GM12878 (cell line): ENCODE measurements at regions not wholly inside any gene's neighbourhood (a gene's known extent, or its start where the extent isn't known, plus 50 kb on each side); places are given as distances from the start of the nearest gene placed in this dataset.

Source experiments
- ATAC-seq: fragments of 200-7000 bp; cut with Tn5 transposase; 3 replicates; pipeline ENCODE4 v1.9.1; 2020; ENCODE audit warnings: mild to moderate bottlenecking, moderate library complexity
- BruUV-seq: library from RNA; stranded (reverse); fragments of 400-500 nt; replicated peaks from 2 replicates; lab custom pipeline; 2021; lab: Mats Ljungman, UMichigan
- CTCF ChIA-PET: fragments of 300-600 bp; sonication (Branson Sonifier 250); formaldehyde crosslinking; extraction: SDS; loops from one replicate; lab custom pipeline; 2021; ENCODE audit warnings: inconsistent platforms; lab: Yijun Ruan, JAX
- POLR2A ChIA-PET: fragments of 350-600 bp; formaldehyde crosslinking; extraction: SDS; loops from one replicate; lab custom pipeline; 2021; ENCODE audit warnings: inconsistent platforms; lab: Charles Lee
- RAD21 ChIA-PET: fragments of 300-600 bp; sonication (Branson Sonifier 250); formaldehyde crosslinking; loops from one replicate; lab custom pipeline; 2023; ENCODE audit warnings: antibody characterized with exemption; ENCODE audit not compliant: unreplicated experiment; lab: Charles Lee
- SMC1A ChIA-PET: fragments of 300-600 bp; sonication (Branson Sonifier 250); formaldehyde crosslinking; loops from one replicate; lab custom pipeline; 2023; ENCODE audit not compliant: unreplicated experiment, uncharacterized antibody; lab: Charles Lee
- DNase-seq: peaks from one replicate; pipeline ENCODE4 v3.0.0-alpha.2; 2011; ENCODE audit warnings: low read depth, low spot score
- FAIRE-seq: peaks from 3 replicates; lab custom pipeline; 2011; peaks lifted over from hg19 to GRCh38; lab: Jason Lieb, UNC
- H2AFZ ChIP-seq: 2 replicates; pipeline ENCODE4 v1.6.0; 2011; ENCODE audit warnings: low read depth, low read length, control low read depth; ENCODE audit not compliant: control insufficient read depth
- H3K27ac ChIP-seq: 2 replicates; pipeline ENCODE4 v1.5.1; 2011; ENCODE audit warnings: control low read depth; ENCODE audit not compliant: control insufficient read depth, insufficient read depth
- H3K27me3 ChIP-seq, 2 experiments: replicated peaks in 1 of 2; 2 replicates each; pipeline versions ENCODE4 v1.6.0 to v1.6.1; 2011; ENCODE audit warnings: low read length in 1 of 2; ENCODE audit not compliant: control insufficient read depth in 2 of 2, insufficient read depth in 2 of 2
- H3K36me3 ChIP-seq, 2 experiments: 2 replicates each; pipeline ENCODE4 v1.5.1; 2011; ENCODE audit warnings: low read length in 1 of 2; ENCODE audit not compliant: control insufficient read depth in 2 of 2, insufficient read depth in 2 of 2
- H3K4me1 ChIP-seq: 2 replicates; pipeline ENCODE4 v1.6.1; 2011; ENCODE audit warnings: mild to moderate bottlenecking, low read length, moderate library complexity, mixed read lengths; ENCODE audit not compliant: control insufficient read depth, insufficient read depth
- H3K4me2 ChIP-seq: 2 replicates; pipeline ENCODE4 v1.6.0; 2011; ENCODE audit warnings: control low read depth; ENCODE audit not compliant: control insufficient read depth, insufficient read depth
- H3K4me3 ChIP-seq: fragments of 200-600 bp; sonication (generic); 2 replicates; pipeline ENCODE4 v1.5.1; 2016
- H3K79me2 ChIP-seq: 2 replicates; pipeline ENCODE4 v1.6.0; 2011; ENCODE audit warnings: low read length; ENCODE audit not compliant: control insufficient read depth, insufficient read depth
- H3K9ac ChIP-seq: 2 replicates; pipeline ENCODE4 v1.8.0; 2011; ENCODE audit warnings: low read length, control low read depth, mixed read lengths; ENCODE audit not compliant: control insufficient read depth, insufficient read depth
- H3K9me3 ChIP-seq: replicated peaks from 3 replicates; pipeline ENCODE4 v1.5.1; 2011; ENCODE audit warnings: mild to moderate bottlenecking, low read length; ENCODE audit not compliant: control insufficient read depth, insufficient read depth
- H4K20me1 ChIP-seq: 2 replicates; pipeline ENCODE4 v1.6.0; 2011; ENCODE audit not compliant: control insufficient read depth, insufficient read depth
- BACH1 ChIP-seq: fragments of 450-650 bp; IDR thresholded peaks from 2 replicates; pipeline ENCODE4 v1.6.1; 2017; ENCODE audit warnings: mild to moderate bottlenecking, borderline replicate concordance
- DPF2 ChIP-seq: fragments of 450-650 bp; IDR thresholded peaks from 2 replicates; pipeline ENCODE4 v1.6.1; 2017; ENCODE audit warnings: mild to moderate bottlenecking
- MTA3 ChIP-seq: IDR thresholded peaks from 2 replicates; pipeline ENCODE4 v1.6.1; 2012; ENCODE audit warnings: low read length, inconsistent platforms, borderline replicate concordance
- NR2C1 ChIP-seq: fragments of 450-650 bp; IDR thresholded peaks from 2 replicates; pipeline ENCODE4 v1.6.1; 2017; ENCODE audit warnings: antibody characterized with exemption, mild to moderate bottlenecking, moderate library complexity
- POU2F2 ChIP-seq: IDR thresholded peaks from 3 replicates; pipeline ENCODE4 v1.6.1; 2011; ENCODE audit warnings: low read depth, mild to moderate bottlenecking, low read length, borderline replicate concordance
- SP1 ChIP-seq: IDR thresholded peaks from one replicate; pipeline ENCODE4 v1.6.1; 2011; ENCODE audit warnings: low read depth, low read length
- SPI1 ChIP-seq: IDR thresholded peaks from 2 replicates; pipeline ENCODE4 v1.6.1; 2011; ENCODE audit warnings: low read depth, mild to moderate bottlenecking, low read length, moderate library complexity, borderline replicate concordance; ENCODE audit not compliant: insufficient read depth
- STAT3 ChIP-seq: IDR thresholded peaks from 2 replicates; pipeline ENCODE4 v1.6.1; 2011; ENCODE audit warnings: low read depth, low read length, improper control_type of control experiment
- TCF7 ChIP-seq: IDR thresholded peaks from 2 replicates; pipeline ENCODE4 v1.6.1; 2014; ENCODE audit warnings: antibody characterized with exemption, borderline replicate concordance
- WGBS: methylation state at CpG from one replicate; pipeline ENCODE4 v1.1.6; 2016; ENCODE audit warnings: low lambda C conversion rate; ENCODE audit not compliant: insufficient replicate concordance, insufficient coverage; ENCODE audit errors: missing lambda C conversion rate; 5-methylcytosine and 5-hydroxymethylcytosine counted together
- in situ Hi-C: fragments of 300-500 bp; cut with MboI; formaldehyde crosslinking; loops from 9 replicates; pipeline ENCODE4 v1.14.3; 2018; ENCODE audit warnings: mixed read lengths
- intact Hi-C: fragments of 100-400 bp; cut with micrococcal nuclease; formaldehyde crosslinking; loops from one replicate; pipeline ENCODE4 v1.14.2; 2022; ENCODE audit not compliant: unreplicated experiment
- TF ChIP-seq, protein P1 (sequence below): fragments of 450-650 bp; conservative IDR thresholded peaks from 2 replicates; pipeline ENCODE4 v1.6.1; 2017; ENCODE audit warnings: mild to moderate bottlenecking, moderate library complexity
- TF ChIP-seq, protein P2 (sequence below): IDR thresholded peaks from 2 replicates; pipeline ENCODE4 v1.6.1; 2012; ENCODE audit warnings: mild to moderate bottlenecking, low read depth, low read length

GRCh38 chr2:16200554-16201193, 260.3 kb downstream of the MYCN start (continued):
- TF ChIP-seq STAT3 (no peak), SP1 (no peak), TCF7 (no peak), SPI1 (no peak), BACH1 (no peak), MTA3 (no peak), DPF2 (no peak)
- TF ChIP-seq, protein P1, sequence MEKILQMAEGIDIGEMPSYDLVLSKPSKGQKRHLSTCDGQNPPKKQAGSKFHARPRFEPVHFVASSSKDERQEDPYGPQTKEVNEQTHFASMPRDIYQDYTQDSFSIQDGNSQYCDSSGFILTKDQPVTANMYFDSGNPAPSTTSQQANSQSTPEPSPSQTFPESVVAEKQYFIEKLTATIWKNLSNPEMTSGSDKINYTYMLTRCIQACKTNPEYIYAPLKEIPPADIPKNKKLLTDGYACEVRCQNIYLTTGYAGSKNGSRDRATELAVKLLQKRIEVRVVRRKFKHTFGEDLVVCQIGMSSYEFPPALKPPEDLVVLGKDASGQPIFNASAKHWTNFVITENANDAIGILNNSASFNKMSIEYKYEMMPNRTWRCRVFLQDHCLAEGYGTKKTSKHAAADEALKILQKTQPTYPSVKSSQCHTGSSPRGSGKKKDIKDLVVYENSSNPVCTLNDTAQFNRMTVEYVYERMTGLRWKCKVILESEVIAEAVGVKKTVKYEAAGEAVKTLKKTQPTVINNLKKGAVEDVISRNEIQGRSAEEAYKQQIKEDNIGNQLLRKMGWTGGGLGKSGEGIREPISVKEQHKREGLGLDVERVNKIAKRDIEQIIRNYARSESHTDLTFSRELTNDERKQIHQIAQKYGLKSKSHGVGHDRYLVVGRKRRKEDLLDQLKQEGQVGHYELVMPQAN = no peak

GRCh38 chr2:16199882-16200553, 259.7 kb downstream of the MYCN start:
- Histone ChIP-seq H3K36me3 (no peaks in the 10 kb centered on the region), H3K4me1 (no peaks in the 10 kb centered on the region), H3K27ac (no peak overlapping the region), H4K20me1 (no peaks in the 10 kb centered on the region), H3K79me2 (no peaks in the 10 kb centered on the region), H3K4me2 (no peak overlapping the region), H3K9me3 (no peaks in the 10 kb centered on the region), H3K9ac (no peak overlapping the region), H2AFZ (no peak overlapping the region), H3K4me3 (no peak overlapping the region), H3K27me3 (no peaks in the 10 kb centered on the region)
- in situ Hi-C loops = no loop called here
- ATAC-seq (no peak), FAIRE-seq (no peak), DNase-seq (no peak)
- BruUV-seq = no TSS peak
- RAD21 ChIA-PET = no interaction called here
- WGBS = 41% methylated on average over 10 of the region's 10 CpGs
- SMC1A ChIA-PET = no interaction called here
- POLR2A ChIA-PET = no interaction called here
- intact Hi-C loops = no loop called here
- CTCF ChIA-PET = interaction anchor here (0.6 kb wide), 1 partner anchor 569 kb away, joined by 3 read pairs; no protein-coding TSS in a partner anchor
- TF ChIP-seq NR2C1 (no peak), POU2F2 (no peak)
- TF ChIP-seq, protein P2, sequence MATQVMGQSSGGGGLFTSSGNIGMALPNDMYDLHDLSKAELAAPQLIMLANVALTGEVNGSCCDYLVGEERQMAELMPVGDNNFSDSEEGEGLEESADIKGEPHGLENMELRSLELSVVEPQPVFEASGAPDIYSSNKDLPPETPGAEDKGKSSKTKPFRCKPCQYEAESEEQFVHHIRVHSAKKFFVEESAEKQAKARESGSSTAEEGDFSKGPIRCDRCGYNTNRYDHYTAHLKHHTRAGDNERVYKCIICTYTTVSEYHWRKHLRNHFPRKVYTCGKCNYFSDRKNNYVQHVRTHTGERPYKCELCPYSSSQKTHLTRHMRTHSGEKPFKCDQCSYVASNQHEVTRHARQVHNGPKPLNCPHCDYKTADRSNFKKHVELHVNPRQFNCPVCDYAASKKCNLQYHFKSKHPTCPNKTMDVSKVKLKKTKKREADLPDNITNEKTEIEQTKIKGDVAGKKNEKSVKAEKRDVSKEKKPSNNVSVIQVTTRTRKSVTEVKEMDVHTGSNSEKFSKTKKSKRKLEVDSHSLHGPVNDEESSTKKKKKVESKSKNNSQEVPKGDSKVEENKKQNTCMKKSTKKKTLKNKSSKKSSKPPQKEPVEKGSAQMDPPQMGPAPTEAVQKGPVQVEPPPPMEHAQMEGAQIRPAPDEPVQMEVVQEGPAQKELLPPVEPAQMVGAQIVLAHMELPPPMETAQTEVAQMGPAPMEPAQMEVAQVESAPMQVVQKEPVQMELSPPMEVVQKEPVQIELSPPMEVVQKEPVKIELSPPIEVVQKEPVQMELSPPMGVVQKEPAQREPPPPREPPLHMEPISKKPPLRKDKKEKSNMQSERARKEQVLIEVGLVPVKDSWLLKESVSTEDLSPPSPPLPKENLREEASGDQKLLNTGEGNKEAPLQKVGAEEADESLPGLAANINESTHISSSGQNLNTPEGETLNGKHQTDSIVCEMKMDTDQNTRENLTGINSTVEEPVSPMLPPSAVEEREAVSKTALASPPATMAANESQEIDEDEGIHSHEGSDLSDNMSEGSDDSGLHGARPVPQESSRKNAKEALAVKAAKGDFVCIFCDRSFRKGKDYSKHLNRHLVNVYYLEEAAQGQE = no peak
